Neutrophil (primary cell): ENCODE measurements at regions not wholly inside any gene's neighbourhood (a gene's known extent, or its start where the extent isn't known, plus 50 kb on each side); places are given as distances from the start of the nearest gene placed in this dataset.
"Not testable (repeated sequence)": the region's sequence is repeated elsewhere in the genome, so short reads cannot be mapped to it uniquely, and the experiment has no call there.

ENCODE experiments used
- H3K27ac ChIP-seq: fragments of 200-600 bp; sonication (generic); 2 replicates; pipeline ENCODE4 v1.5.1; 2016; ENCODE audit warnings: mild to moderate bottlenecking, moderate library complexity
- H3K27me3 ChIP-seq: fragments of 200-600 bp; sonication (generic); 2 replicates; pipeline ENCODE4 v1.6.0; 2016; ENCODE audit warnings: mild to moderate bottlenecking
- H3K36me3 ChIP-seq: fragments of 200-600 bp; sonication (generic); 2 replicates; pipeline ENCODE4 v1.5.1; 2017
- H3K4me1 ChIP-seq, 2 experiments: fragments of 200-600 bp in 1 of 2; sonication (generic) in 1 of 2; 1 replicate in 1 of 2; 2 replicates in 1 of 2; pipeline versions ENCODE4 v1.5.1 to v1.6.1; 2013 to 2016; ENCODE audit warnings: low read depth in 1 of 2, low read length in 1 of 2, mild to moderate bottlenecking in 1 of 2, moderate library complexity in 1 of 2; ENCODE audit not compliant: control insufficient read depth in 1 of 2, insufficient read depth in 1 of 2
- H3K4me3 ChIP-seq, 2 experiments: fragments of 200-600 bp in 1 of 2; sonication (generic) in 1 of 2; 1 replicate in 1 of 2; 2 replicates in 1 of 2; pipeline ENCODE4 v1.5.1; 2013 to 2016; ENCODE audit warnings: low read depth in 1 of 2, low read length in 1 of 2, mild to moderate bottlenecking in 1 of 2, moderate library complexity in 1 of 2
- H3K9me3 ChIP-seq: fragments of 200-600 bp; sonication (generic); 2 replicates; pipeline ENCODE4 v1.5.1; 2016
- CTCF ChIP-seq: fragments of 200-600 bp; sonication (generic); IDR thresholded peaks from 2 replicates; pipeline ENCODE4 v1.5.1; 2016; ENCODE audit warnings: antibody characterized with exemption

GRCh38 chr9:117649126-117649525 is 55.1 kb upstream of the TLR4 start:
- Histone ChIP-seq H3K27ac (no peak overlapping the region), H3K36me3 (no peaks in the 10 kb centered on the region), H3K4me3 (no peak overlapping the region), H3K9me3 (no peaks in the 10 kb centered on the region), H3K4me1 (peaks cover 13 to 16% of the 10 kb centered on the region in 2 experiments), H3K27me3 (no peaks in the 10 kb centered on the region)
- no peak for TF ChIP-seq CTCF

GRCh38 chr9:117644932-117645636 is 59.1 kb upstream of the TLR4 start:
- peak overlapping the region; percentile 43 to 48 for H3K4me3 ChIP-seq
- peaks cover 24 to 27% of the 10 kb centered on the region in 2 experiments for H3K4me1 ChIP-seq
- no peak for TF ChIP-seq CTCF
- peak overlapping the region; percentile 76 for H3K27ac ChIP-seq
- no peaks in the 10 kb centered on the region for H3K36me3 ChIP-seq
- no peaks in the 10 kb centered on the region for H3K9me3 ChIP-seq
- peaks cover 32% of the 10 kb centered on the region for H3K27me3 ChIP-seq

GRCh38 chr9:117644133-117644931 is 59.9 kb upstream of the TLR4 start:
- Histone ChIP-seq H3K27ac (peak overlapping the region; percentile 76), H3K36me3 (no peaks in the 10 kb centered on the region), H3K4me1 (peaks cover 24 to 27% of the 10 kb centered on the region in 2 experiments), H3K9me3 (no peaks in the 10 kb centered on the region), H3K27me3 (peaks cover 39% of the 10 kb centered on the region), H3K4me3 (peak overlapping the region; percentile 43 to 48)
- TF ChIP-seq CTCF, result peak; percentile 96

GRCh38 chr9:117643288-117643654 is 60.9 kb upstream of the TLR4 start:
- Histone ChIP-seq H3K27ac (peak overlapping the region; percentile 76), H3K36me3 (no peaks in the 10 kb centered on the region), H3K27me3 (peaks cover 40% of the 10 kb centered on the region), H3K4me3 (peak overlapping the region; percentile 22 to 28), H3K4me1 (peaks cover 24 to 27% of the 10 kb centered on the region in 2 experiments), H3K9me3 (no peaks in the 10 kb centered on the region)
- no peak for TF ChIP-seq CTCF

GRCh38 chr9:117642571-117643287 is 61.5 kb upstream of the TLR4 start:
- not testable (repeated sequence) for H3K9me3 ChIP-seq, H3K36me3 ChIP-seq
- Histone ChIP-seq H3K4me1 (peaks cover 24 to 27% of the 10 kb centered on the region in 2 experiments), H3K27ac (peak overlapping the region; percentile 76), H3K27me3 (peaks cover 46% of the 10 kb centered on the region), H3K4me3 (peak overlapping the region; percentile 22 to 28)
